Fibroblast of lung (primary cell): ENCODE measurements at regions not wholly inside any gene's neighbourhood (a gene's known extent, or its start where the extent isn't known, plus 50 kb on each side); places are given as distances from the start of the nearest gene placed in this dataset.

Experiments used
- DNase-seq, 2 donors: peaks; one replicate each; pipeline versions ENCODE4 v3.0.0 to v3.0.0-alpha.2; 2010; ENCODE audit warnings: low read depth in 2 of 2
- H2AFZ ChIP-seq: 2 replicates; pipeline ENCODE4 v1.5.1; 2012; ENCODE audit warnings: low read length, control low read depth, inconsistent platforms
- H3K27ac ChIP-seq: 2 replicates; pipeline ENCODE4 v1.5.1; 2011; ENCODE audit warnings: low read length, control low read depth; ENCODE audit not compliant: insufficient read depth
- H3K27me3 ChIP-seq: 2 replicates; pipeline ENCODE4 v1.5.1; 2011; ENCODE audit warnings: mild to moderate bottlenecking, low read length; ENCODE audit not compliant: control insufficient read depth, insufficient read depth
- H3K36me3 ChIP-seq: 2 replicates; pipeline ENCODE4 v1.5.1; 2011; ENCODE audit warnings: low read length; ENCODE audit not compliant: control insufficient read depth, insufficient read depth
- H3K4me1 ChIP-seq: 2 replicates; pipeline ENCODE4 v1.5.1; 2011; ENCODE audit warnings: low read length; ENCODE audit not compliant: control insufficient read depth, insufficient read depth; ENCODE audit errors: extremely low read depth
- H3K4me2 ChIP-seq: 2 replicates; pipeline ENCODE4 v1.5.1; 2011; ENCODE audit warnings: low read length, control low read depth; ENCODE audit not compliant: insufficient read depth; ENCODE audit errors: extremely low read depth
- H3K4me3 ChIP-seq, 4 experiments: fragments of 200-600 bp in 1 of 4; sonication (generic) in 1 of 4; replicated peaks in 1 of 4; 2 replicates each; pipeline ENCODE4 v1.5.1; 2011 to 2016; ENCODE audit warnings: low read length in 4 of 4, low read depth in 3 of 4, mild to moderate bottlenecking in 3 of 4, control low read depth in 2 of 4, inconsistent platforms in 1 of 4, mixed read lengths in 1 of 4; ENCODE audit not compliant: insufficient read depth in 1 of 4; ENCODE audit errors: control extremely low read depth in 1 of 4
- H3K79me2 ChIP-seq: 2 replicates; pipeline ENCODE4 v1.5.1; 2012; ENCODE audit warnings: mild to moderate bottlenecking, low read length, inconsistent platforms; ENCODE audit not compliant: control insufficient read depth, insufficient read depth
- H3K9ac ChIP-seq: 2 replicates; pipeline ENCODE4 v1.5.1; 2011; ENCODE audit warnings: mild to moderate bottlenecking, low read length, control low read depth; ENCODE audit not compliant: insufficient read depth
- H3K9me3 ChIP-seq: 2 replicates; pipeline ENCODE4 v1.5.1; 2012; ENCODE audit warnings: low read depth, low read length; ENCODE audit not compliant: control insufficient read depth, insufficient read depth
- H4K20me1 ChIP-seq: 2 replicates; pipeline ENCODE4 v1.5.1; 2011; ENCODE audit warnings: low read length; ENCODE audit not compliant: control insufficient read depth, insufficient read depth; ENCODE audit errors: extremely low read depth
- EZH2 ChIP-seq: IDR thresholded peaks from 2 replicates; pipeline ENCODE4 v1.5.1; 2012; ENCODE audit warnings: low read length, control low read depth, mild to moderate bottlenecking; ENCODE audit errors: missing control alignments
- TF ChIP-seq, protein P1 (sequence below), 2 donors: IDR thresholded peaks in 1 of 2; conservative IDR thresholded peaks in 1 of 2; 1 replicate in 1 of 2; 2 replicates in 1 of 2; pipeline ENCODE4 v1.5.1; 2011 to 2012; ENCODE audit warnings: low read length in 2 of 2, control low read depth in 1 of 2, inconsistent platforms in 1 of 2, low read depth in 1 of 2, mild to moderate bottlenecking in 1 of 2

DNA sequence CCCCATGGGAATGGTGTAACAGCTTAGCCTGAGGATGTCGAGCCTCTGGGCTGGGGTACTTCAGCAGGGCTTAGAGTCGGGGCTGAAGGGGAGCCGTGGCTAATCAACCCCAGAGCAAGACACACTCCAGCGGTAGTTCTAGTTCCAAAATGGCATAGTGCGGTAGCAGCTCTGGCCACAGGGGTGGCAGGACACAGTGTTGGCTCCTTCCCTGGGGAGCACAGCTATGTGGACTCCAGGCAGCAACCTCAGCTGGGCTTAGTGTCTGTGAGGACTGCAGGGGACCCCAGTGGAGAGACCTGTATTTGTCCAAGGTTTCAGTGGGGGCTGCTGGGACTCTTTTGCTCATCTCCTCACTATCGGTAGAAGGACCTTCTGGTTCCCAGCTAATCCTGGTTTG is 70.8 kb upstream of the PCDH20 start:
- Histone ChIP-seq H2AFZ (no peak overlapping the region), H3K4me2 (no peak overlapping the region), H3K79me2 (no peaks in the 10 kb centered on the region), H3K27me3 (no peaks in the 10 kb centered on the region), H3K27ac (no peak overlapping the region), H3K4me1 (no peaks in the 10 kb centered on the region), H3K36me3 (no peaks in the 10 kb centered on the region), H3K9me3 (no peaks in the 10 kb centered on the region), H3K9ac (no peak overlapping the region), H3K4me3 (no peak overlapping the region), H4K20me1 (no peaks in the 10 kb centered on the region)
- no peak for DNase-seq
- TF ChIP-seq, protein P1, sequence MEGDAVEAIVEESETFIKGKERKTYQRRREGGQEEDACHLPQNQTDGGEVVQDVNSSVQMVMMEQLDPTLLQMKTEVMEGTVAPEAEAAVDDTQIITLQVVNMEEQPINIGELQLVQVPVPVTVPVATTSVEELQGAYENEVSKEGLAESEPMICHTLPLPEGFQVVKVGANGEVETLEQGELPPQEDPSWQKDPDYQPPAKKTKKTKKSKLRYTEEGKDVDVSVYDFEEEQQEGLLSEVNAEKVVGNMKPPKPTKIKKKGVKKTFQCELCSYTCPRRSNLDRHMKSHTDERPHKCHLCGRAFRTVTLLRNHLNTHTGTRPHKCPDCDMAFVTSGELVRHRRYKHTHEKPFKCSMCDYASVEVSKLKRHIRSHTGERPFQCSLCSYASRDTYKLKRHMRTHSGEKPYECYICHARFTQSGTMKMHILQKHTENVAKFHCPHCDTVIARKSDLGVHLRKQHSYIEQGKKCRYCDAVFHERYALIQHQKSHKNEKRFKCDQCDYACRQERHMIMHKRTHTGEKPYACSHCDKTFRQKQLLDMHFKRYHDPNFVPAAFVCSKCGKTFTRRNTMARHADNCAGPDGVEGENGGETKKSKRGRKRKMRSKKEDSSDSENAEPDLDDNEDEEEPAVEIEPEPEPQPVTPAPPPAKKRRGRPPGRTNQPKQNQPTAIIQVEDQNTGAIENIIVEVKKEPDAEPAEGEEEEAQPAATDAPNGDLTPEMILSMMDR (conservative IDR thresholded peaks at IDR 0.05 in 1 of 2, IDR thresholded peaks at IDR 0.05 in 1 of 2; ENCODE audit: low read depth in 1 of 2, low read length in 2 of 2): no peak
- no peak for TF ChIP-seq EZH2

- Histone ChIP-seq H4K20me1 (no peaks in the 10 kb centered on the region), H2AFZ (no peak overlapping the region), H3K4me1 (no peaks in the 10 kb centered on the region), H3K36me3 (no peaks in the 10 kb centered on the region), H3K9ac (no peak overlapping the region), H3K4me3 (no peak overlapping the region), H3K79me2 (no peaks in the 10 kb centered on the region), H3K27ac (no peak overlapping the region), H3K4me2 (no peak overlapping the region), H3K27me3 (no peaks in the 10 kb centered on the region), H3K9me3 (no peaks in the 10 kb centered on the region)
- TF ChIP-seq, protein P1 (conservative IDR thresholded peaks at IDR 0.05 in 1 of 2, IDR thresholded peaks at IDR 0.05 in 1 of 2; ENCODE audit: low read depth in 1 of 2, low read length in 2 of 2): no peak
- TF ChIP-seq EZH2: no peak
- DNase-seq: no peak
Observed at GRCh38 chr13:61485128-61485765, 69.6 kb upstream of the PCDH20 start.

GRCh38 chr13:61477619-61478018 is 62.0 kb upstream of the PCDH20 start:
- H3K27me3 ChIP-seq: no peaks in the 10 kb centered on the region
- no peak overlapping the region for H3K4me2 ChIP-seq
- H3K4me1 ChIP-seq: no peaks in the 10 kb centered on the region
- no peaks in the 10 kb centered on the region for H3K9me3 ChIP-seq
- H4K20me1 ChIP-seq: no peaks in the 10 kb centered on the region
- no peak for DNase-seq
- TF ChIP-seq EZH2: no peak
- TF ChIP-seq, protein P1 (conservative IDR thresholded peaks at IDR 0.05 in 1 of 2, IDR thresholded peaks at IDR 0.05 in 1 of 2; ENCODE audit: low read depth in 1 of 2, low read length in 2 of 2): no peak
- H3K27ac ChIP-seq: no peak overlapping the region
- H3K79me2 ChIP-seq: no peaks in the 10 kb centered on the region
- H3K9ac ChIP-seq: no peak overlapping the region
- no peak overlapping the region for H3K4me3 ChIP-seq
- no peak overlapping the region for H2AFZ ChIP-seq
- H3K36me3 ChIP-seq: no peaks in the 10 kb centered on the region
